ENCODE measurements at regions not wholly inside any gene's neighbourhood (a gene's known extent, or its start where the extent isn't known, plus 50 kb on each side); places are given as distances from the start of the nearest gene placed in this dataset.

GRCh38 chr4:187606581-187606980 lies 389.0 kb upstream of the ZFP42 start:
- TF ChIP-seq CTCF (IDR thresholded peaks at IDR 0.05; ENCODE audit: low read depth, low read length): peak; percentile 75
- peak; percentile 69 to 81 for DNase-seq (ENCODE audit: low read depth in 2 of 2)

GRCh38 chr4:187608001-187608421 lies 387.6 kb upstream of the ZFP42 start:
- peak; percentile 31 to 70 for DNase-seq (ENCODE audit: low read depth in 2 of 2)
- no peak overlapping the region for H3K4me3 ChIP-seq (replicated peaks in 1 of 2; ENCODE audit: low read depth in 2 of 2, low read length in 2 of 2)
- TF ChIP-seq CTCF (IDR thresholded peaks at IDR 0.05; ENCODE audit: low read depth, low read length): no peak

More at GRCh38 chr4:187606581-187606980, 389.0 kb upstream of the ZFP42 start:
- no peak overlapping the region for H3K4me3 ChIP-seq (replicated peaks in 1 of 2; ENCODE audit: low read depth in 2 of 2, low read length in 2 of 2)

- no peak for TF ChIP-seq CTCF (IDR thresholded peaks at IDR 0.05; ENCODE audit: low read depth, low read length)
- no peak for DNase-seq (ENCODE audit: low read depth in 2 of 2)
Observed at GRCh38 chr4:187612301-187612700, 383.3 kb upstream of the ZFP42 start.

GRCh38 chr4:187613089-187613839 lies 382.3 kb upstream of the ZFP42 start:
- H3K4me3 ChIP-seq (replicated peaks in 1 of 2; ENCODE audit: low read depth in 2 of 2, low read length in 2 of 2): no peak overlapping the region
- DNase-seq (ENCODE audit: low read depth in 2 of 2): no peak
- TF ChIP-seq CTCF (IDR thresholded peaks at IDR 0.05; ENCODE audit: low read depth, low read length): no peak

More at GRCh38 chr4:187612301-187612700, 383.3 kb upstream of the ZFP42 start:
- no peak overlapping the region for H3K4me3 ChIP-seq (replicated peaks in 1 of 2; ENCODE audit: low read depth in 2 of 2, low read length in 2 of 2)

- no peak for DNase-seq (ENCODE audit: low read depth in 2 of 2)
- TF ChIP-seq CTCF (IDR thresholded peaks at IDR 0.05; ENCODE audit: low read depth, low read length): no peak
- H3K4me3 ChIP-seq (replicated peaks in 1 of 2; ENCODE audit: low read depth in 2 of 2, low read length in 2 of 2): no peak overlapping the region
Observed at GRCh38 chr4:187615972-187616371, 379.6 kb upstream of the ZFP42 start.

GRCh38 chr4:187617113-187617512 lies 378.5 kb upstream of the ZFP42 start:
- TF ChIP-seq CTCF (IDR thresholded peaks at IDR 0.05; ENCODE audit: low read depth, low read length): no peak
- no peak overlapping the region for H3K4me3 ChIP-seq (replicated peaks in 1 of 2; ENCODE audit: low read depth in 2 of 2, low read length in 2 of 2)
- DNase-seq (ENCODE audit: low read depth in 2 of 2): peak; percentile 17 to 22

Data from cardiac fibroblast (primary cell).